ENCODE measurements at regions not wholly inside any gene's neighbourhood (a gene's known extent, or its start where the extent isn't known, plus 50 kb on each side); places are given as distances from the start of the nearest gene placed in this dataset.

DNA sequence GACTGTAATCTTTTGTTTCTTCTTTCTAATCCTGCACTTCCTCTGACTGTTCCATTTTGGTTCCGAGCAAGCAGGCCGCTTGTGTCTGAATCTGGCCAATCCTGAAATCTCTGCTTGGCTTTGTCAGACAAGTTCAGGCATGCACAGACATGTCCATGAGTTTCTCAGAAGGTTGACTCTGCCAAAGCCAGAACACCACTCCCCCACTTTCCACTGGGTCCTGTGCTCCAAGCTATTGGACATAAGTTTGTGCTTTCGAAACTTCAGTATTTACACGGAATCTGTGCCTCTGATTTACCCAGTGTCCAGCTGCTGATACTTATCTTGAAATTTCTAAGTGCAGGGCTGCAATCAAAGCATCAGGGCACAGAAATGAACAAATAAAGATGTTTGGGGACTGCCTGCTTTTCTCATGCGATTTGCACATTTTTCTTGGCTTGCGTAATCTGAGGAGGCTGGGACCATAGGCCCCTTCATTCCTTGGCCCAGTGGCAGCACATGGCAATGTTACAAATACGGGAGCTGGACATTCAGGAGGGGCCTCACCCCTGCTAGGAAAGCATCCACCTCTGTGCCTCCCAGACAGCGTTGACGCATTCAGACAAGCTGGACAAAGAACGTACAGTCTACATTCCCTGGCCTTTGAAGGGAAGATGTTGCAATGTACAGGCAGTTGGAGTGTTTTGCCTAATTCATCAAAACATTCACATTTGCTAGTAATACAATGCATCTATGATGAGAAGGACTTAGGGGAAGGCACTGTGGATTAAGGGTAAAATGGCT lies 209.2 kb upstream of the PAPPA start:
- DNase-seq, result no peak
- Histone ChIP-seq H3K9me3 (no peaks in the 10 kb centered on the region), H3K79me2 (ENCODE audit: insufficient read depth) (no peaks in the 10 kb centered on the region), H3K4me2 (no peak overlapping the region), H3K36me3 (replicated peaks in 1 of 2; ENCODE audit: control insufficient read depth in 1 of 2, insufficient read depth in 2 of 2, low read length in 1 of 2) (no peaks in the 10 kb centered on the region), H3F3A (replicated peaks; ENCODE audit: insufficient read depth) (peaks cover 33% of the 10 kb centered on the region), H3K27me3 (ENCODE audit: insufficient read depth) (no peaks in the 10 kb centered on the region), H2AFZ (ENCODE audit: low read depth) (no peak overlapping the region), H3K9ac (peak overlapping the region; percentile 66; the same call in 1 of the 2 replicates), H3K27ac (ENCODE audit: low read depth in 2 of 2, low read length in 1 of 2) (peak overlapping the region; percentile 95 to 98), H3K9me2 (no peaks in the 10 kb centered on the region), H3K4me3 (ENCODE audit: low read depth in 2 of 2, low read length in 1 of 2) (no peak overlapping the region; a peak in 1 of 4 replicates), H3K4me1 (ENCODE audit: control insufficient read depth in 1 of 2, insufficient read depth in 2 of 2, low read depth in 1 of 2, low read length in 1 of 2) (peaks cover 6 to 18% of the 10 kb centered on the region in 2 experiments; a peak in 3 of 4 replicates), H4K20me1 (ENCODE audit: insufficient read depth) (no peaks in the 10 kb centered on the region)
- WGBS (ENCODE audit: low lambda C conversion rate), result 45% methylated on average over 10 of the region's 10 CpGs
- POLR2A ChIA-PET, result no interaction called here
- CTCF ChIA-PET, result interaction anchor here (1.3 kb wide), 2 partner anchors 9 to 350 kb away, joined by 3 read pairs; no protein-coding TSS in a partner anchor
- TF ChIP-seq EP300 (IDR thresholded peaks at IDR 0.05; ENCODE audit: borderline replicate concordance in 1 of 2, low read depth in 1 of 2, low read length in 1 of 2) (peak; percentile 6 to 55; a peak in 2 of 4 replicates), SIN3A (IDR thresholded peaks at IDR 0.05; ENCODE audit: borderline replicate concordance, low read depth, low read length) (peak; percentile 35; the same call in 1 of the 2 replicates), NFIC (IDR thresholded peaks at IDR 0.05; ENCODE audit: borderline replicate concordance) (peak; percentile 50; the same call in 1 of the 2 replicates), TEAD4 (IDR thresholded peaks at IDR 0.05; ENCODE audit: borderline replicate concordance, insufficient read depth) (0 out of 2 replicates have a peak, but pooled peaks have one; percentile 72), EZH2phosphoT487 (IDR thresholded peaks at IDR 0.05; ENCODE audit: borderline replicate concordance, low read depth) (no peak), RCOR1 (IDR thresholded peaks at IDR 0.05; ENCODE audit: low read length) (no peak), JUND (IDR thresholded peaks at IDR 0.05) (peak; percentile 39), POLR2AphosphoS5 (IDR thresholded peaks at IDR 0.05; ENCODE audit: low read depth, low read length) (peak; percentile 33), GATA2 (CRISPR knock-in tag; IDR thresholded peaks at IDR 0.05) (peak; percentile 35; the same call in 1 of the 2 replicates), GABPA (IDR thresholded peaks at IDR 0.05; ENCODE audit: low read depth) (no peak), CHD2 (IDR thresholded peaks at IDR 0.05; ENCODE audit: low read length, partially characterized antibody) (no peak), FOSL2 (IDR thresholded peaks at IDR 0.05; ENCODE audit: borderline replicate concordance, low read depth) (0 out of 2 replicates have a peak, but pooled peaks have one; percentile 6), TAF1 (IDR thresholded peaks at IDR 0.05; ENCODE audit: borderline replicate concordance, low read depth, low read length) (peak; percentile 36; the same call in 1 of the 2 replicates), YY1 (IDR thresholded peaks at IDR 0.05; ENCODE audit: low read depth) (no peak), FOXJ3 (CRISPR knock-in tag; IDR thresholded peaks at IDR 0.05) (no peak), TCF12 (IDR thresholded peaks at IDR 0.05) (peak; percentile 72), SMC3 (IDR thresholded peaks at IDR 0.05; ENCODE audit: low read depth, low read length) (0 out of 2 replicates have a peak, but pooled peaks have one; percentile 3)
- TF ChIP-seq, protein P1, sequence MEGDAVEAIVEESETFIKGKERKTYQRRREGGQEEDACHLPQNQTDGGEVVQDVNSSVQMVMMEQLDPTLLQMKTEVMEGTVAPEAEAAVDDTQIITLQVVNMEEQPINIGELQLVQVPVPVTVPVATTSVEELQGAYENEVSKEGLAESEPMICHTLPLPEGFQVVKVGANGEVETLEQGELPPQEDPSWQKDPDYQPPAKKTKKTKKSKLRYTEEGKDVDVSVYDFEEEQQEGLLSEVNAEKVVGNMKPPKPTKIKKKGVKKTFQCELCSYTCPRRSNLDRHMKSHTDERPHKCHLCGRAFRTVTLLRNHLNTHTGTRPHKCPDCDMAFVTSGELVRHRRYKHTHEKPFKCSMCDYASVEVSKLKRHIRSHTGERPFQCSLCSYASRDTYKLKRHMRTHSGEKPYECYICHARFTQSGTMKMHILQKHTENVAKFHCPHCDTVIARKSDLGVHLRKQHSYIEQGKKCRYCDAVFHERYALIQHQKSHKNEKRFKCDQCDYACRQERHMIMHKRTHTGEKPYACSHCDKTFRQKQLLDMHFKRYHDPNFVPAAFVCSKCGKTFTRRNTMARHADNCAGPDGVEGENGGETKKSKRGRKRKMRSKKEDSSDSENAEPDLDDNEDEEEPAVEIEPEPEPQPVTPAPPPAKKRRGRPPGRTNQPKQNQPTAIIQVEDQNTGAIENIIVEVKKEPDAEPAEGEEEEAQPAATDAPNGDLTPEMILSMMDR (IDR thresholded peaks at IDR 0.05), result no peak
- TF ChIP-seq, protein P2, sequence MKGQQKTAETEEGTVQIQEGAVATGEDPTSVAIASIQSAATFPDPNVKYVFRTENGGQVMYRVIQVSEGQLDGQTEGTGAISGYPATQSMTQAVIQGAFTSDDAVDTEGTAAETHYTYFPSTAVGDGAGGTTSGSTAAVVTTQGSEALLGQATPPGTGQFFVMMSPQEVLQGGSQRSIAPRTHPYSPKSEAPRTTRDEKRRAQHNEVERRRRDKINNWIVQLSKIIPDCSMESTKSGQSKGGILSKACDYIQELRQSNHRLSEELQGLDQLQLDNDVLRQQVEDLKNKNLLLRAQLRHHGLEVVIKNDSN (IDR thresholded peaks at IDR 0.05; ENCODE audit: borderline replicate concordance, low read depth), result no peak
- TF ChIP-seq, protein P3, sequence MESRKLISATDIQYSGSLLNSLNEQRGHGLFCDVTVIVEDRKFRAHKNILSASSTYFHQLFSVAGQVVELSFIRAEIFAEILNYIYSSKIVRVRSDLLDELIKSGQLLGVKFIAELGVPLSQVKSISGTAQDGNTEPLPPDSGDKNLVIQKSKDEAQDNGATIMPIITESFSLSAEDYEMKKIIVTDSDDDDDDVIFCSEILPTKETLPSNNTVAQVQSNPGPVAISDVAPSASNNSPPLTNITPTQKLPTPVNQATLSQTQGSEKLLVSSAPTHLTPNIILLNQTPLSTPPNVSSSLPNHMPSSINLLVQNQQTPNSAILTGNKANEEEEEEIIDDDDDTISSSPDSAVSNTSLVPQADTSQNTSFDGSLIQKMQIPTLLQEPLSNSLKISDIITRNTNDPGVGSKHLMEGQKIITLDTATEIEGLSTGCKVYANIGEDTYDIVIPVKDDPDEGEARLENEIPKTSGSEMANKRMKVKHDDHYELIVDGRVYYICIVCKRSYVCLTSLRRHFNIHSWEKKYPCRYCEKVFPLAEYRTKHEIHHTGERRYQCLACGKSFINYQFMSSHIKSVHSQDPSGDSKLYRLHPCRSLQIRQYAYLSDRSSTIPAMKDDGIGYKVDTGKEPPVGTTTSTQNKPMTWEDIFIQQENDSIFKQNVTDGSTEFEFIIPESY (IDR thresholded peaks at IDR 0.05; ENCODE audit: borderline replicate concordance, low read depth), result 0 out of 2 replicates have a peak, but pooled peaks have one; percentile 32
- TF ChIP-seq, protein P4, sequence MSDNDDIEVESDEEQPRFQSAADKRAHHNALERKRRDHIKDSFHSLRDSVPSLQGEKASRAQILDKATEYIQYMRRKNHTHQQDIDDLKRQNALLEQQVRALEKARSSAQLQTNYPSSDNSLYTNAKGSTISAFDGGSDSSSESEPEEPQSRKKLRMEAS (IDR thresholded peaks at IDR 0.05; ENCODE audit: low read depth), result peak; percentile 76
- TF ChIP-seq, protein P5, sequence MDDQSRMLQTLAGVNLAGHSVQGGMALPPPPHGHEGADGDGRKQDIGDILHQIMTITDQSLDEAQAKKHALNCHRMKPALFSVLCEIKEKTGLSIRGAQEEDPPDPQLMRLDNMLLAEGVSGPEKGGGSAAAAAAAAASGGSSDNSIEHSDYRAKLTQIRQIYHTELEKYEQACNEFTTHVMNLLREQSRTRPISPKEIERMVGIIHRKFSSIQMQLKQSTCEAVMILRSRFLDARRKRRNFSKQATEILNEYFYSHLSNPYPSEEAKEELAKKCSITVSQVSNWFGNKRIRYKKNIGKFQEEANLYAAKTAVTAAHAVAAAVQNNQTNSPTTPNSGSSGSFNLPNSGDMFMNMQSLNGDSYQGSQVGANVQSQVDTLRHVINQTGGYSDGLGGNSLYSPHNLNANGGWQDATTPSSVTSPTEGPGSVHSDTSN (IDR thresholded peaks at IDR 0.05), result peak; percentile 45; the same call in 1 of the 2 replicates

All from SK-N-SH (cell line).